Uterus (tissue), 3 donors: ENCODE measurements at regions not wholly inside any gene's neighbourhood (a gene's known extent, or its start where the extent isn't known, plus 50 kb on each side); places are given as distances from the start of the nearest gene placed in this dataset.

Experiments used
- DNase-seq, 2 donors: peaks; one replicate each; pipeline ENCODE4 v3.0.0-alpha.2; 2019 to 2020
- H3K27ac ChIP-seq, 2 donors: fragments of 200-600 bp; sonication (generic); 1 replicate in 1 of 2; 2 replicates in 1 of 2; pipeline ENCODE4 v1.5.1; 2016 to 2018
- H3K27me3 ChIP-seq, 2 donors: fragments of 200-600 bp; sonication (generic); one replicate each; pipeline ENCODE4 v1.5.1; 2018 to 2019; ENCODE audit warnings: control low read depth in 1 of 2
- H3K36me3 ChIP-seq, 2 donors: fragments of 200-600 bp; sonication (generic); one replicate each; pipeline ENCODE4 v1.5.1; 2019; ENCODE audit warnings: control low read depth in 1 of 2
- H3K4me1 ChIP-seq, 2 donors: fragments of 200-600 bp; sonication (generic); one replicate each; pipeline ENCODE4 v1.5.1; 2018 to 2019; ENCODE audit warnings: control low read depth in 1 of 2
- H3K4me3 ChIP-seq, 2 donors: fragments of 200-600 bp; sonication (generic); 1 replicate in 1 of 2; 2 replicates in 1 of 2; pipeline ENCODE4 v1.5.1; 2018 to 2019; ENCODE audit warnings: mild to moderate bottlenecking in 1 of 2
- H3K9me3 ChIP-seq, 2 donors: fragments of 200-600 bp; sonication (generic); one replicate each; pipeline ENCODE4 v1.5.1; 2019; ENCODE audit warnings: control low read depth in 1 of 2
- CTCF ChIP-seq, 4 experiments: fragments of 200-600 bp in 2 of 4; fragments of 450-650 bp in 2 of 4; sonication (generic) in 2 of 4; IDR thresholded peaks; one replicate each; pipeline ENCODE4 v1.5.1; 2016 to 2019; ENCODE audit warnings: antibody characterized with exemption in 4 of 4, mild to moderate bottlenecking in 2 of 4, moderate library complexity in 1 of 4
- POLR2A ChIP-seq, 2 donors: fragments of 450-650 bp; IDR thresholded peaks; one replicate each; pipeline ENCODE4 v1.6.1; 2016; ENCODE audit warnings: antibody characterized with exemption in 2 of 2, mild to moderate bottlenecking in 1 of 2, moderate library complexity in 1 of 2
- intact Hi-C: fragments of 100-400 bp; cut with DNase I; formaldehyde crosslinking; loops from one replicate; pipeline ENCODE4 v1.15.1; 2023; ENCODE audit warnings: low total_unique reads
- donor health status: DM: yes; HTN: yes; CAD: no.

DNA sequence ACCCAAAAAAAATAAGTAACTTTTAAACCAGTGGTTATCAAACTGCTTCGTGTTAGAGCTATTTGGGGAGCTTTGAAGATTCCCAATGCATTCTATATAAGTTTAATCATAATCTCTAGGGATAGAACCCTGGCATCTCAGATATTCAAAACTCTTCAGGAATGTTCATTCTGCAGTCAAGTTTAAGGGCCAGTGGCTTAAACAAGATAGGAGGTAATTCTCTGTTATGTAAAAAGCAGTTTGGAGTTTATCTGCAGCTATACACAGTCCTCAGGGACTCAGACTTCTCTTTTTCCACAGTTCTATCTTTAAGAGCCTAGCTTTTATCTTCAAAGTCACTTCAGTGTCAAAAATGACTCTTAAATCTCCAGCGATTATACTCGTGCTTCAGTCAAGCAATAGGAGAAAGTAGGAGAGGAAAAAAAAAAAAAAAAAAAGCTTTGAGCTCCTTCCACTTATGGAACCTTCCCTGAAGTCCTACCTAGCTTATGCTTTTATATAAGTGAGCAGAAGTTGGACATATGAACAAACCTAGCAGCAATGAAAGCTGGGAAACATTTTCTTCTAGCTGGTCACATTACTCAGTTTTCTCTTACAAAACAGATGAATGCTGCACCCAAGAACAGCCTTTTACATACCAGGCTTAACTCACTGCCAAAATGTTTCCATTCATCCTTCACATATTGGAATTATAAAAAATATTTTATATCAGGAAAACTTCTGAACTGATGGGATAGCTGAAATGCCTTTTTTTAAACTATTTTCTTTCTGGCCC lies 302.8 kb downstream of the FSCB start:
- intact Hi-C loops, result no loop called here
- no peaks in the 10 kb centered on the region for H3K36me3 ChIP-seq
- no peaks in the 10 kb centered on the region for H3K4me1 ChIP-seq
- DNase-seq, result no peak
- no peak overlapping the region for H3K4me3 ChIP-seq
- no peaks in the 10 kb centered on the region for H3K27me3 ChIP-seq
- H3K9me3 ChIP-seq, result no peaks in the 10 kb centered on the region
- H3K27ac ChIP-seq, result no peak overlapping the region
- TF ChIP-seq POLR2A (IDR thresholded peaks at IDR 0.05) (no peak), CTCF (IDR thresholded peaks at IDR 0.05) (no peak)

GRCh38 chr14:44180975-44181374 lies 326.1 kb downstream of the FSCB start:
- no peak overlapping the region for H3K27ac ChIP-seq
- no peak for TF ChIP-seq POLR2A (IDR thresholded peaks at IDR 0.05)
- TF ChIP-seq CTCF (IDR thresholded peaks at IDR 0.05), result no peak
- H3K4me3 ChIP-seq, result no peak overlapping the region
- H3K4me1 ChIP-seq, result no peaks in the 10 kb centered on the region
- intact Hi-C loops, result no loop called here
- no peak for DNase-seq
- H3K9me3 ChIP-seq, result no peaks in the 10 kb centered on the region
- H3K36me3 ChIP-seq, result no peaks in the 10 kb centered on the region
- H3K27me3 ChIP-seq, result no peaks in the 10 kb centered on the region

- no peaks in the 10 kb centered on the region for H3K4me1 ChIP-seq
- no peak for TF ChIP-seq CTCF (IDR thresholded peaks at IDR 0.05)
- no peak for TF ChIP-seq POLR2A (IDR thresholded peaks at IDR 0.05)
- no peak overlapping the region for H3K4me3 ChIP-seq
- H3K27ac ChIP-seq, result no peak overlapping the region
- H3K36me3 ChIP-seq, result no peaks in the 10 kb centered on the region
- intact Hi-C loops, result no loop called here
- no peak for DNase-seq
- no peaks in the 10 kb centered on the region for H3K9me3 ChIP-seq
- no peaks in the 10 kb centered on the region for H3K27me3 ChIP-seq
These were observed 336.5 kb downstream of the FSCB start for GRCh38 chr14:44170556-44170955.

DNA sequence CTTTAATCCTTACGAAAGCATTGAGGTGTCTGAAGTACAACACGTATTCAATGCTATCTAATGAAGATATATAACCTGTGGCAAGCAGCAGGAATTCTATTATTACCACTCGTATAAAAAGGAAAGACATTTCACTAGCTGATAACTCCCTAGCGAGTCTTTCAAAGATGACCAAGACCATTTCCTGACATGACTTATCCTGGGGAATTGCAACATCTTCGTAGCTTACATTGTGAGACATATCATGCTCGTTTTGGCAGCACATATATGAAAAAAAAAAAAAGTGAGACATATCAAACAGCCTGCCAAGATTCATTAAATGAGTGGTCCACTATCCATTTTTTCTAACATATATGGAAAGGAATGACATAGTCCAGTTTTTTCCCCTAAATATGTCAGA lies 337.0 kb downstream of the FSCB start:
- no peak overlapping the region for H3K4me3 ChIP-seq
- no peaks in the 10 kb centered on the region for H3K27me3 ChIP-seq
- H3K9me3 ChIP-seq, result no peaks in the 10 kb centered on the region
- no peaks in the 10 kb centered on the region for H3K36me3 ChIP-seq
- H3K27ac ChIP-seq, result no peak overlapping the region
- intact Hi-C loops, result no loop called here
- TF ChIP-seq POLR2A (IDR thresholded peaks at IDR 0.05), result no peak
- no peak for TF ChIP-seq CTCF (IDR thresholded peaks at IDR 0.05)
- H3K4me1 ChIP-seq, result no peaks in the 10 kb centered on the region
- DNase-seq, result no peak

DNA sequence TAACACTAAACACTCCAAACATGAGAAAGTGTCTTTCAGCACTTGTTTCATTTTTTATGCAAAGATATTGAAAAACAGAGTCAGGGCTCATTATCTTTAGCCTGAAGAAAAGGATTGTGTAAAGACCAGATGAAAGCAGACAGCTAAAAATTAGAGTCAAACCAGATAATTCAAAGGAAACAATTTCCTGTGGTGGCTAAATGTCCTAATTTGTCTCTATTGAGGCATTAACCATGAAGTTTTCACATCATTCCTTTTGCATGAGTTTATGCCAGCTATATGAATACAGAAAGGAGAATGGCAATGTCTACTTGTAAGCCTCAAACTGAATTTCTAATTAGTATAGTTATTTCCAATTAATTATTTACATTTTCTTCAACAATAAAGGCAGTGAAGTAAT lies 338.5 kb downstream of the FSCB start:
- no peaks in the 10 kb centered on the region for H3K36me3 ChIP-seq
- no peaks in the 10 kb centered on the region for H3K27me3 ChIP-seq
- no peaks in the 10 kb centered on the region for H3K4me1 ChIP-seq
- intact Hi-C loops, result no loop called here
- no peaks in the 10 kb centered on the region for H3K9me3 ChIP-seq
- no peak for TF ChIP-seq CTCF (IDR thresholded peaks at IDR 0.05)
- TF ChIP-seq POLR2A (IDR thresholded peaks at IDR 0.05), result no peak
- DNase-seq, result no peak
- H3K4me3 ChIP-seq, result no peak overlapping the region
- no peak overlapping the region for H3K27ac ChIP-seq
